GM12878 (cell line): ENCODE measurements at regions not wholly inside any gene's neighbourhood (a gene's known extent, or its start where the extent isn't known, plus 50 kb on each side); places are given as distances from the start of the nearest gene placed in this dataset.

Source experiments
- ATAC-seq: fragments of 200-7000 bp; cut with Tn5 transposase; 3 replicates; pipeline ENCODE4 v1.9.1; 2020; ENCODE audit warnings: mild to moderate bottlenecking, moderate library complexity
- BruUV-seq: library from RNA; stranded (reverse); fragments of 400-500 nt; replicated peaks from 2 replicates; lab custom pipeline; 2021; lab: Mats Ljungman, UMichigan
- CTCF ChIA-PET: fragments of 300-600 bp; sonication (Branson Sonifier 250); formaldehyde crosslinking; extraction: SDS; loops from one replicate; lab custom pipeline; 2021; ENCODE audit warnings: inconsistent platforms; lab: Yijun Ruan, JAX
- POLR2A ChIA-PET: fragments of 350-600 bp; formaldehyde crosslinking; extraction: SDS; loops from one replicate; lab custom pipeline; 2021; ENCODE audit warnings: inconsistent platforms; lab: Charles Lee
- RAD21 ChIA-PET: fragments of 300-600 bp; sonication (Branson Sonifier 250); formaldehyde crosslinking; loops from one replicate; lab custom pipeline; 2023; ENCODE audit warnings: antibody characterized with exemption; ENCODE audit not compliant: unreplicated experiment; lab: Charles Lee
- SMC1A ChIA-PET: fragments of 300-600 bp; sonication (Branson Sonifier 250); formaldehyde crosslinking; loops from one replicate; lab custom pipeline; 2023; ENCODE audit not compliant: unreplicated experiment, uncharacterized antibody; lab: Charles Lee
- DNase-seq: peaks from one replicate; pipeline ENCODE4 v3.0.0-alpha.2; 2011; ENCODE audit warnings: low read depth, low spot score
- FAIRE-seq: peaks from 3 replicates; lab custom pipeline; 2011; peaks lifted over from hg19 to GRCh38; lab: Jason Lieb, UNC
- H2AFZ ChIP-seq: 2 replicates; pipeline ENCODE4 v1.6.0; 2011; ENCODE audit warnings: low read depth, low read length, control low read depth; ENCODE audit not compliant: control insufficient read depth
- H3K27ac ChIP-seq: 2 replicates; pipeline ENCODE4 v1.5.1; 2011; ENCODE audit warnings: control low read depth; ENCODE audit not compliant: control insufficient read depth, insufficient read depth
- H3K27me3 ChIP-seq, 2 experiments: replicated peaks in 1 of 2; 2 replicates each; pipeline versions ENCODE4 v1.6.0 to v1.6.1; 2011; ENCODE audit warnings: low read length in 1 of 2; ENCODE audit not compliant: control insufficient read depth in 2 of 2, insufficient read depth in 2 of 2
- H3K36me3 ChIP-seq, 2 experiments: 2 replicates each; pipeline ENCODE4 v1.5.1; 2011; ENCODE audit warnings: low read length in 1 of 2; ENCODE audit not compliant: control insufficient read depth in 2 of 2, insufficient read depth in 2 of 2
- H3K4me1 ChIP-seq: 2 replicates; pipeline ENCODE4 v1.6.1; 2011; ENCODE audit warnings: mild to moderate bottlenecking, low read length, moderate library complexity, mixed read lengths; ENCODE audit not compliant: control insufficient read depth, insufficient read depth
- H3K4me2 ChIP-seq: 2 replicates; pipeline ENCODE4 v1.6.0; 2011; ENCODE audit warnings: control low read depth; ENCODE audit not compliant: control insufficient read depth, insufficient read depth
- H3K4me3 ChIP-seq: fragments of 200-600 bp; sonication (generic); 2 replicates; pipeline ENCODE4 v1.5.1; 2016
- H3K79me2 ChIP-seq: 2 replicates; pipeline ENCODE4 v1.6.0; 2011; ENCODE audit warnings: low read length; ENCODE audit not compliant: control insufficient read depth, insufficient read depth
- H3K9ac ChIP-seq: 2 replicates; pipeline ENCODE4 v1.8.0; 2011; ENCODE audit warnings: low read length, control low read depth, mixed read lengths; ENCODE audit not compliant: control insufficient read depth, insufficient read depth
- H3K9me3 ChIP-seq: replicated peaks from 3 replicates; pipeline ENCODE4 v1.5.1; 2011; ENCODE audit warnings: mild to moderate bottlenecking, low read length; ENCODE audit not compliant: control insufficient read depth, insufficient read depth
- H4K20me1 ChIP-seq: 2 replicates; pipeline ENCODE4 v1.6.0; 2011; ENCODE audit not compliant: control insufficient read depth, insufficient read depth
- ATF3 ChIP-seq: IDR thresholded peaks from 2 replicates; pipeline ENCODE4 v1.6.1; 2011; ENCODE audit warnings: low read depth, mild to moderate bottlenecking, low read length, moderate library complexity, borderline replicate concordance; ENCODE audit errors: extremely low read depth
- BCL11A ChIP-seq: IDR thresholded peaks from 2 replicates; pipeline ENCODE4 v1.6.1; 2011; ENCODE audit warnings: low read depth, low read length
- CBFB ChIP-seq: IDR thresholded peaks from 2 replicates; pipeline ENCODE4 v1.6.1; 2016; ENCODE audit warnings: antibody characterized with exemption, low read depth
- CTCF ChIP-seq, 3 experiments: IDR thresholded peaks in 2 of 3; conservative IDR thresholded peaks in 1 of 3; 2 replicates each; pipeline ENCODE4 v1.5.1; 2011; ENCODE audit warnings: low read depth in 3 of 3, low read length in 3 of 3, mild to moderate bottlenecking in 3 of 3, control low read depth in 2 of 3, moderate library complexity in 2 of 3, inconsistent platforms in 1 of 3, mixed read lengths in 1 of 3; ENCODE audit not compliant: control insufficient read depth in 2 of 3, insufficient read depth in 1 of 3; ENCODE audit errors: extremely low read depth in 1 of 3
- IRF3 ChIP-seq: fragments of 450-650 bp; IDR thresholded peaks from 2 replicates; pipeline ENCODE4 v1.6.1; 2014; ENCODE audit warnings: mild to moderate bottlenecking
- IRF5 ChIP-seq: fragments of 450-650 bp; IDR thresholded peaks from 2 replicates; pipeline ENCODE4 v1.6.1; 2017; ENCODE audit warnings: borderline replicate concordance
- JUND ChIP-seq: IDR thresholded peaks from 2 replicates; pipeline ENCODE4 v1.6.1; 2012; ENCODE audit warnings: low read depth, mild to moderate bottlenecking, low read length, improper control_type of control experiment, moderate library complexity
- NR2C1 ChIP-seq: fragments of 450-650 bp; IDR thresholded peaks from 2 replicates; pipeline ENCODE4 v1.6.1; 2017; ENCODE audit warnings: antibody characterized with exemption, mild to moderate bottlenecking, moderate library complexity
- REST ChIP-seq: IDR thresholded peaks from 2 replicates; pipeline ENCODE4 v1.6.1; 2012; ENCODE audit warnings: mild to moderate bottlenecking, low read depth, low read length
- SIX5 ChIP-seq: IDR thresholded peaks from 2 replicates; pipeline ENCODE4 v1.6.1; 2011; ENCODE audit warnings: mild to moderate bottlenecking, low read depth, low read length, moderate library complexity; ENCODE audit not compliant: severe bottlenecking
- TARDBP ChIP-seq: IDR thresholded peaks from 2 replicates; pipeline ENCODE4 v1.6.1; 2016; ENCODE audit warnings: borderline replicate concordance
- USF2 ChIP-seq: IDR thresholded peaks from 2 replicates; pipeline ENCODE4 v1.6.1; 2011; ENCODE audit warnings: low read depth, low read length, improper control_type of control experiment, borderline replicate concordance
- WGBS: methylation state at CpG from one replicate; pipeline ENCODE4 v1.1.6; 2016; ENCODE audit warnings: low lambda C conversion rate; ENCODE audit not compliant: insufficient replicate concordance, insufficient coverage; ENCODE audit errors: missing lambda C conversion rate; 5-methylcytosine and 5-hydroxymethylcytosine counted together
- in situ Hi-C: fragments of 300-500 bp; cut with MboI; formaldehyde crosslinking; loops from 9 replicates; pipeline ENCODE4 v1.14.3; 2018; ENCODE audit warnings: mixed read lengths
- intact Hi-C: fragments of 100-400 bp; cut with micrococcal nuclease; formaldehyde crosslinking; loops from one replicate; pipeline ENCODE4 v1.14.2; 2022; ENCODE audit not compliant: unreplicated experiment

- no peak for TF ChIP-seq IRF3
- no peak for TF ChIP-seq JUND
- no peak for TF ChIP-seq USF2
- TF ChIP-seq CBFB, result no peak
- TF ChIP-seq TARDBP, result no peak
- no peak for TF ChIP-seq CTCF (IDR thresholded peaks at IDR 0.05 in 2 of 3, conservative IDR thresholded peaks at IDR 0.05 in 1 of 3; ENCODE audit: control insufficient read depth in 2 of 3, extremely low read depth in 1 of 3, insufficient read depth in 1 of 3, low read depth in 3 of 3, low read length in 3 of 3)
- TF ChIP-seq, all 136 proteins: peak for 0
These were observed 96.9 kb upstream of the LIFR start (continued) for GRCh38 chr5:38653389-38653788.

GRCh38 chr5:38655691-38656090 lies 99.2 kb upstream of the LIFR start:
- intact Hi-C loops (no loop called here), in situ Hi-C loops (no loop called here)
- no peaks in the 10 kb centered on the region for H3K9me3 ChIP-seq
- H3K4me2 ChIP-seq, result no peak overlapping the region
- CTCF ChIA-PET, result interaction anchor here (0.8 to 1.6 kb wide), 2 partner anchors 154 to 214 kb away, joined by 3 read pairs; no protein-coding TSS in a partner anchor
- DNase-seq, result no peak
- SMC1A ChIA-PET, result interaction anchor here (0.6 kb wide), 1 partner anchor 116 kb away, joined by 3 read pairs; no protein-coding TSS in a partner anchor
- H4K20me1 ChIP-seq, result no peaks in the 10 kb centered on the region
- RAD21 ChIA-PET, result interaction anchor here (1.1 kb wide), 1 partner anchor 214 kb away, joined by 4 read pairs; no protein-coding TSS in a partner anchor
- ATAC-seq, result no peak
- no peak overlapping the region for H3K27ac ChIP-seq
- no TSS peak for BruUV-seq
- POLR2A ChIA-PET, result no interaction called here
- no peak overlapping the region for H2AFZ ChIP-seq
- H3K4me1 ChIP-seq, result no peaks in the 10 kb centered on the region
- no peaks in the 10 kb centered on the region for H3K27me3 ChIP-seq
- WGBS, result 67% methylated on average over 6 of the region's 6 CpGs
- H3K79me2 ChIP-seq, result no peaks in the 10 kb centered on the region
- no peak overlapping the region for H3K4me3 ChIP-seq
- no peak for FAIRE-seq
- no peak overlapping the region for H3K9ac ChIP-seq
- no peaks in the 10 kb centered on the region for H3K36me3 ChIP-seq
- TF ChIP-seq BCL11A (no peak), REST (no peak), IRF5 (no peak), NR2C1 (no peak), ATF3 (no peak), SIX5 (no peak)
